Hepatocyte (in vitro differentiated cells): ENCODE measurements at regions not wholly inside any gene's neighbourhood (a gene's known extent, or its start where the extent isn't known, plus 50 kb on each side); places are given as distances from the start of the nearest gene placed in this dataset.

Experiments
- DNase-seq: peaks from one replicate; pipeline ENCODE4 v3.0.0-alpha.2; 2016; ENCODE audit warnings: low spot score
- H2AFZ ChIP-seq: fragments of 200-600 bp; sonication (generic); 2 replicates; pipeline ENCODE4 v1.6.0; 2016; ENCODE audit warnings: antibody characterized with exemption, mild to moderate bottlenecking
- H3K27ac ChIP-seq: fragments of 200-600 bp; sonication (generic); 2 replicates; pipeline ENCODE4 v1.5.1; 2016; ENCODE audit warnings: mild to moderate bottlenecking
- H3K27me3 ChIP-seq: fragments of 200-600 bp; sonication (generic); 2 replicates; pipeline ENCODE4 v1.6.1; 2016
- H3K36me3 ChIP-seq: fragments of 200-600 bp; sonication (generic); replicated peaks from 2 replicates; pipeline ENCODE4 v1.5.1; 2016; ENCODE audit warnings: low read depth; ENCODE audit not compliant: insufficient read depth
- H3K4me1 ChIP-seq: fragments of 200-600 bp; sonication (generic); 2 replicates; pipeline ENCODE4 v1.5.1; 2016; ENCODE audit warnings: mild to moderate bottlenecking, moderate library complexity; ENCODE audit not compliant: insufficient read depth
- H3K4me2 ChIP-seq: fragments of 200-600 bp; sonication (generic); 2 replicates; pipeline ENCODE4 v1.6.0; 2016
- H3K4me3 ChIP-seq: fragments of 200-600 bp; sonication (generic); 2 replicates; pipeline ENCODE4 v1.5.1; 2016; ENCODE audit warnings: mild to moderate bottlenecking
- H3K79me2 ChIP-seq: fragments of 200-600 bp; sonication (generic); 2 replicates; pipeline ENCODE4 v1.6.0; 2017; ENCODE audit warnings: mild to moderate bottlenecking
- H3K9me2 ChIP-seq: fragments of 200-600 bp; sonication (generic); replicated peaks from 2 replicates; pipeline ENCODE4 v1.6.0; 2017; ENCODE audit warnings: mild to moderate bottlenecking; ENCODE audit not compliant: insufficient read depth
- H3K9me3 ChIP-seq: fragments of 200-600 bp; sonication (generic); 2 replicates; pipeline ENCODE4 v1.5.1; 2016; ENCODE audit warnings: low read depth, mild to moderate bottlenecking
- H4K20me1 ChIP-seq: fragments of 200-600 bp; sonication (generic); 2 replicates; pipeline ENCODE4 v1.6.0; 2016; ENCODE audit warnings: mild to moderate bottlenecking; ENCODE audit not compliant: insufficient read depth, poor library complexity, severe bottlenecking
- CTCF ChIP-seq: fragments of 200-600 bp; sonication (generic); IDR thresholded peaks from 2 replicates; pipeline ENCODE4 v1.5.1; 2016; ENCODE audit warnings: antibody characterized with exemption, mild to moderate bottlenecking; ENCODE audit not compliant: poor library complexity
- EZH2 ChIP-seq: fragments of 200-600 bp; sonication (generic); IDR thresholded peaks from 2 replicates; pipeline ENCODE4 v1.6.1; 2016; ENCODE audit warnings: antibody characterized with exemption, mild to moderate bottlenecking, borderline replicate concordance
- EZH2phosphoT487 ChIP-seq: fragments of 200-600 bp; sonication (generic); IDR thresholded peaks from one replicate; pipeline ENCODE4 v1.6.1; 2018; ENCODE audit warnings: antibody characterized with exemption, mild to moderate bottlenecking, low read depth, moderate library complexity; ENCODE audit not compliant: unreplicated experiment, severe bottlenecking
- WGBS: methylation state at CpG from one replicate; pipeline ENCODE4 v1.1.6; 2016; ENCODE audit warnings: low lambda C conversion rate; ENCODE audit errors: missing lambda C conversion rate; 5-methylcytosine and 5-hydroxymethylcytosine counted together

DNA sequence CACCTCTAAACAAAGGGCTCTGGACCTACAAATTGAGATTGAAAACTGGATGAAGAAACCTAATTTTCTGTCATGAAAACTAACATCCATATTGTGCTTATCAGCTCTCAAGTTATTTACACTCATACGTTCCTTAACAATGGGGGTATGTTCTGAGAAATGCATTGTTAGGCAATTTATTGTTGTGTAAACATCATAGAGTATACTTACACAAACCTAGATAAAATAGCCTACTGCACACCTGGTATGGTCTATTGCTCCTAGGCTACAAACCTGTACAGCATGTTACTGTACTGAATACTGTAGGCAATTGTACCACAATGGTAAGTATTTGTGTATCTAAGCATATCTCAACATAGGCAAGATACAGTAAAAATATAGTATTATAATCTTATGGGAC lies 191.4 kb downstream of the TM2D1 start:
- no peaks in the 10 kb centered on the region for H3K9me3 ChIP-seq
- TF ChIP-seq EZH2phosphoT487 (no peak), CTCF (no peak), EZH2 (no peak)
- H2AFZ ChIP-seq = no peak overlapping the region
- no peaks in the 10 kb centered on the region for H3K27me3 ChIP-seq
- no peak for DNase-seq
- H4K20me1 ChIP-seq = no peaks in the 10 kb centered on the region
- H3K36me3 ChIP-seq = no peaks in the 10 kb centered on the region
- no peaks in the 10 kb centered on the region for H3K79me2 ChIP-seq
- H3K4me2 ChIP-seq = no peak overlapping the region
- WGBS = 52% methylated on average over 1 of the region's 1 CpG
- H3K27ac ChIP-seq = no peak overlapping the region
- no peaks in the 10 kb centered on the region for H3K4me1 ChIP-seq
- no peak overlapping the region for H3K4me3 ChIP-seq
- no peaks in the 10 kb centered on the region for H3K9me2 ChIP-seq

GRCh38 chr1:61531716-61532115 lies 193.2 kb downstream of the TM2D1 start:
- no peaks in the 10 kb centered on the region for H3K9me2 ChIP-seq
- no peaks in the 10 kb centered on the region for H3K4me1 ChIP-seq
- DNase-seq = no peak
- no peaks in the 10 kb centered on the region for H3K36me3 ChIP-seq
- H3K27ac ChIP-seq = no peak overlapping the region
- H2AFZ ChIP-seq = no peak overlapping the region
- no peak overlapping the region for H3K4me3 ChIP-seq
- no peaks in the 10 kb centered on the region for H3K9me3 ChIP-seq
- no peaks in the 10 kb centered on the region for H4K20me1 ChIP-seq
- WGBS = 89% methylated on average over 2 of the region's 2 CpGs
- TF ChIP-seq EZH2phosphoT487 (no peak), EZH2 (no peak), CTCF (no peak)
- H3K27me3 ChIP-seq = no peaks in the 10 kb centered on the region
- no peaks in the 10 kb centered on the region for H3K79me2 ChIP-seq
- H3K4me2 ChIP-seq = no peak overlapping the region

GRCh38 chr1:61523893-61524605 lies 200.9 kb downstream of the TM2D1 start:
- H3K4me1 ChIP-seq = no peaks in the 10 kb centered on the region
- no peaks in the 10 kb centered on the region for H3K9me3 ChIP-seq
- no peak for TF ChIP-seq CTCF
- no peak for TF ChIP-seq EZH2
- TF ChIP-seq EZH2phosphoT487 = no peak
- H3K4me3 ChIP-seq = no peak overlapping the region
- H3K27ac ChIP-seq = no peak overlapping the region
- H2AFZ ChIP-seq = no peak overlapping the region
- DNase-seq = no peak
- H3K36me3 ChIP-seq = no peaks in the 10 kb centered on the region
- H3K9me2 ChIP-seq = no peaks in the 10 kb centered on the region
- H3K27me3 ChIP-seq = no peaks in the 10 kb centered on the region
- no peak overlapping the region for H3K4me2 ChIP-seq
- H3K79me2 ChIP-seq = no peaks in the 10 kb centered on the region
- 60% methylated on average over 1 of the region's 1 CpG for WGBS
- no peaks in the 10 kb centered on the region for H4K20me1 ChIP-seq

DNA sequence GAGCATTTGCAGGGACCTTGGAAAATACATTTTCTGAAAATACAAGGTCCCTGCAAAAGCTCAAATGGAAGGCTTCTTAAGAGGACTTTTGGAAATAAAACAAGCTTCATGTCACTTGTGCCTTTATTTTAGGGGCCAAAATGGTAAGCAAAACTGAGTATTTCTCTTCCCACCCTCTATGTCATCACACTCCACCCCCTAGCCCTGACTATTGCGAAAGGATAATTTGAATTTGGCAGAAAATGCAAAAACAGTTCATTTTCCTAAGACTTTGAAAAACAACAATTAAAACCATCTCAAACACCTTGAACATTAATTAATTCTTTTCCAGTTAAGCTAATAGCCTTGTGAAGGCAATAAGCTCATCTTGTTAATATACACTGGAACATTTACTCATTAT lies 201.7 kb downstream of the TM2D1 start:
- Histone ChIP-seq H3K27me3 (no peaks in the 10 kb centered on the region), H3K9me3 (no peaks in the 10 kb centered on the region), H3K4me3 (no peak overlapping the region), H3K36me3 (no peaks in the 10 kb centered on the region), H2AFZ (no peak overlapping the region), H3K9me2 (no peaks in the 10 kb centered on the region), H4K20me1 (no peaks in the 10 kb centered on the region), H3K27ac (no peak overlapping the region), H3K79me2 (no peaks in the 10 kb centered on the region), H3K4me2 (no peak overlapping the region), H3K4me1 (no peaks in the 10 kb centered on the region)
- DNase-seq = no peak
- no peak for TF ChIP-seq EZH2phosphoT487
- TF ChIP-seq EZH2 = no peak
- no peak for TF ChIP-seq CTCF
- 100% methylated on average over 1 of the region's 1 CpG for WGBS
